HFFc6 (cell line): ENCODE measurements at regions not wholly inside any gene's neighbourhood (a gene's known extent, or its start where the extent isn't known, plus 50 kb on each side); places are given as distances from the start of the nearest gene placed in this dataset.

Source experiments
- DNase-seq: peaks from one replicate; pipeline ENCODE4 v3.0.0-alpha.2; 2018
- H3K27ac Mint-ChIP-seq: 2 replicates; pipeline ENCODE4 v1.8.0; 2020; ENCODE audit warnings: mild to moderate bottlenecking, mixed read lengths
- H3K27me3 Mint-ChIP-seq: 2 replicates; pipeline ENCODE4 v1.8.0; 2021; ENCODE audit warnings: mild to moderate bottlenecking, moderate library complexity, mixed read lengths; ENCODE audit not compliant: insufficient read depth
- H3K36me3 Mint-ChIP-seq: 2 replicates; pipeline ENCODE4 v1.8.0; 2021; ENCODE audit warnings: low read depth, mixed read lengths
- H3K4me1 Mint-ChIP-seq: 2 replicates; pipeline ENCODE4 v1.8.0; 2020; ENCODE audit warnings: low read depth, mixed read lengths
- H3K4me3 Mint-ChIP-seq: 2 replicates; pipeline ENCODE4 v1.8.0; 2020; ENCODE audit warnings: mild to moderate bottlenecking, moderate library complexity, mixed read lengths
- H3K9me3 Mint-ChIP-seq: 2 replicates; pipeline ENCODE4 v1.8.0; 2020; ENCODE audit warnings: mild to moderate bottlenecking, mixed read lengths
- CTCF ChIP-seq: fragments of 200-600 bp; sonication (generic); IDR thresholded peaks from 2 replicates; pipeline ENCODE4 v1.5.0; 2021; ENCODE audit warnings: antibody characterized with exemption, mild to moderate bottlenecking

DNA sequence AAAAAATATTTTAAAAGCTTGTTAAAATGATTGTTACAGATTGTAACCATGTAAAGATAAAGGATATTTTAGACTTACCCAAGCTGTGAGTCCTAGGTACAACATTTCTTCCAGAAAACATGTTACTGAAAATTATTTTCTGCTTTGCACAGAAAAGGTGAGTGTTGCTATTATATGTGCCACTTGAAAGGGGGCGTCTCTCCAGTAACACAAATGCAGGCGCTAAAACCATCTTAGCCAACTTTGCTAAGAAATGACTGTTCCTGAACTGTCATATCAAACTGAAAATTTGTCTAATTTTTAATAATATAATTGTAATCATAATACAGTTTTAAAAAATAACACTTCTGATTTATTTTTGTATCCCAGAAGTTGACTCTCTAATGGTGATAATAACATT is 75.6 kb upstream of the KRAS start:
- Mint-ChIP-seq H3K4me3 (no peak overlapping the region), H3K4me1 (peaks cover 9% of the 10 kb centered on the region), H3K27ac (no peak overlapping the region), H3K9me3 (no peaks in the 10 kb centered on the region), H3K27me3 (peaks cover 16% of the 10 kb centered on the region), H3K36me3 (no peaks in the 10 kb centered on the region)
- no peak for DNase-seq
- no peak for TF ChIP-seq CTCF

DNA sequence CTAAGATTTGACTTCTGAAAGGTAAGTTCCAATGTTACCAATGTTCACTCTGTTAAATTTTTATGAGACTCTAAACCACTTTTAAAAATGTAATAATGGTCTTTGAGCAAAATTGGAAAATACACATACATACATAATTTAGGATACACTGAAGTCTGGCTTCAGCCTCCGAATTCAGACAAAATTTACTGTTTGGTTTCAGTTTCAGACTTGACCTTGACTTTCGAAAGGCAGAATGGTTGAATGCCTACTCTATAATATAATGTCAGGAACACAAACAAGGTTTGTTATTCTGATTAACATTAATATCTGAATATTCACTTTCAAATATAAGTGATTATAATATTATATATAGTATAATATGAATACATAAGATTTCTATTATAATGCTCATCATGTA is 74.1 kb upstream of the KRAS start:
- Mint-ChIP-seq H3K27me3 (peaks cover 14% of the 10 kb centered on the region), H3K4me3 (no peak overlapping the region), H3K36me3 (no peaks in the 10 kb centered on the region), H3K9me3 (no peaks in the 10 kb centered on the region), H3K4me1 (peaks cover 9% of the 10 kb centered on the region), H3K27ac (no peak overlapping the region)
- no peak for TF ChIP-seq CTCF
- no peak for DNase-seq

- no peak overlapping the region for H3K27ac Mint-ChIP-seq
- no peaks in the 10 kb centered on the region for H3K9me3 Mint-ChIP-seq
- H3K4me3 Mint-ChIP-seq: no peak overlapping the region
- H3K27me3 Mint-ChIP-seq: peaks cover 14% of the 10 kb centered on the region
- DNase-seq: no peak
- H3K36me3 Mint-ChIP-seq: no peaks in the 10 kb centered on the region
- no peak for TF ChIP-seq CTCF
- peaks cover 9% of the 10 kb centered on the region for H3K4me1 Mint-ChIP-seq
These were observed 72.9 kb upstream of the KRAS start for GRCh38 chr12:25323581-25323982.

GRCh38 chr12:25322918-25323531 is 72.3 kb upstream of the KRAS start:
- no peak for DNase-seq
- TF ChIP-seq CTCF: no peak
- H3K36me3 Mint-ChIP-seq: no peaks in the 10 kb centered on the region
- H3K4me1 Mint-ChIP-seq: peaks cover 9% of the 10 kb centered on the region
- no peaks in the 10 kb centered on the region for H3K9me3 Mint-ChIP-seq
- H3K4me3 Mint-ChIP-seq: no peak overlapping the region
- H3K27ac Mint-ChIP-seq: no peak overlapping the region
- H3K27me3 Mint-ChIP-seq: peaks cover 14% of the 10 kb centered on the region

DNA sequence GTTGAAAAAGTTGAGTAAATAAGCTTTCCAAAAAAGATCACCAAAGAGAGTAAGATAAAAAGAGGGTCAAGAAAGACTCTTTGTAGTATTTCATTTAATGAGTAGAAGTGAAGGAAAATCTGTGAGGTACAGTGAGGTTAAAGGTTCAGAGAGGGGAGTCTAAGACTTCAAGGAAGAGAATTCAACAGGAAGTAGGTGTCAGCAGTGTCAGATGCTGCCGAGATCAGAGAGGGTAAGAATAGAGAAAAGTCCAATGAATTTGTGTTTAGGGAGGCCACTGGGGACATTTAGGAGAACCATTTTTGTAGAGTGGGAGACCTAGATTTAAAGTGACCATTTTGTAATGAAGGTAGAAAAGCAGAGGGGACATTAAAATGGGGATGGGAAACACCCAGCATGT is 71.6 kb upstream of the KRAS start:
- Mint-ChIP-seq H3K27ac (no peak overlapping the region), H3K9me3 (no peaks in the 10 kb centered on the region), H3K4me1 (peaks cover 9% of the 10 kb centered on the region), H3K36me3 (no peaks in the 10 kb centered on the region), H3K4me3 (no peak overlapping the region), H3K27me3 (peaks cover 14% of the 10 kb centered on the region)
- no peak for TF ChIP-seq CTCF
- no peak for DNase-seq

GRCh38 chr12:25321772-25322171 is 71.0 kb upstream of the KRAS start:
- no peak for DNase-seq
- Mint-ChIP-seq H3K9me3 (no peaks in the 10 kb centered on the region), H3K27me3 (peaks cover 14% of the 10 kb centered on the region), H3K4me3 (no peak overlapping the region), H3K4me1 (peaks cover 9% of the 10 kb centered on the region), H3K36me3 (no peaks in the 10 kb centered on the region), H3K27ac (no peak overlapping the region)
- TF ChIP-seq CTCF: no peak
